BLaER1 treated with 17β-estradiol and CSF1 and Interleukin-3, amounts not matched to agents 10 nM and 100 nM (cell line): ENCODE measurements at regions not wholly inside any gene's neighbourhood (a gene's known extent, or its start where the extent isn't known, plus 50 kb on each side); places are given as distances from the start of the nearest gene placed in this dataset.

Experiments
- H3K27ac ChIP-seq, 11 experiments: shearing (Covaris generic); formaldehyde crosslinking; 2 replicates each; pipeline ENCODE4 v1.8.1; 2022
- H3K27me3 ChIP-seq, 11 experiments: shearing (Covaris generic); formaldehyde crosslinking; 2 replicates each; pipeline ENCODE4 v1.8.1; 2022
- H3K36me3 ChIP-seq, 11 experiments: shearing (Covaris generic); formaldehyde crosslinking; 2 replicates each; pipeline ENCODE4 v1.8.1; 2022
- H3K4me1 ChIP-seq, 10 experiments: shearing (Covaris generic); formaldehyde crosslinking; 2 replicates each; pipeline ENCODE4 v1.8.1; 2022
- H3K4me2 ChIP-seq, 11 experiments: shearing (Covaris generic); formaldehyde crosslinking; 2 replicates each; pipeline ENCODE4 v1.8.1; 2022
- H3K4me3 ChIP-seq, 10 experiments: shearing (Covaris generic); formaldehyde crosslinking; 2 replicates each; pipeline ENCODE4 v1.8.1; 2022
- H3K9ac ChIP-seq, 11 experiments: shearing (Covaris generic); formaldehyde crosslinking; 2 replicates each; pipeline ENCODE4 v1.8.1; 2022
- H3K9me3 ChIP-seq, 11 experiments: shearing (Covaris generic); formaldehyde crosslinking; replicated peaks in 1 of 11; 2 replicates each; pipeline ENCODE4 v1.8.1; 2022
- H4K20me1 ChIP-seq, 11 experiments: shearing (Covaris generic); formaldehyde crosslinking; 2 replicates each; pipeline ENCODE4 v1.8.1; 2022
- Cebpa-rat ChIP-seq, 11 experiments: shearing (Covaris generic); IDR thresholded peaks; 2 replicates each; pipeline ENCODE4 v1.8.1; 2022

DNA sequence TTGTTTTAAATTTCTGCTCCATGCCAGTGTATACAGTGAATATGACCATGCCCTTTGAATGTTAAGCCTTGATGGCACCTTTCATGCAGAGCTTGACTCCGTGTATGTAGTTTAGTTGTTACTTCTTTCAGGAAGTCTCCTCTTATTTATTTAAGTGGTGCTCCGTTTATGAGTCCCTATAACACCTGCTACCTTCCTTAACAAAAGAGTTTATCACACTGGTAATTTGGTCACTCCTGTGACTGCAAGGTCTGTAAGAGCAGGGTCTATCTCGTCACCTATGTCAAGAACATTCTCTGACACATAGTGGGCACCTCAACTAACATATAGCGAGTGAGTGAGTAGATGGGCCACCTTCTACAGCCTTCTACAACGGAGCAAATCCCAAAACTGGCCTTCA is 152.5 kb downstream of the CCDC34 start:
- Histone ChIP-seq H3K4me3 (no peak overlapping the region), H3K4me1 (peaks cover 5 to 26% (median 13%) of the 10 kb centered on the region in 10 experiments; a peak in 16 of 20 replicates), H3K9ac (no peak overlapping the region), H3K9me3 (no peaks in the 10 kb centered on the region), H3K36me3 (no peaks in the 10 kb centered on the region), H4K20me1 (no peaks in the 10 kb centered on the region), H3K27ac (no peak overlapping the region), H3K27me3 (no peaks in the 10 kb centered on the region), H3K4me2 (no peak overlapping the region)
- TF ChIP-seq Cebpa-rat (IDR thresholded peaks at IDR 0.05) = no peak

- Histone ChIP-seq H3K9ac (no peak overlapping the region), H3K27ac (no peak overlapping the region), H3K36me3 (no peaks in the 10 kb centered on the region), H3K4me2 (peak overlapping the region in 4 of 11 experiments; percentile 2 to 22 (median 5); a peak in 2 of 22 replicates), H3K4me1 (peaks cover 5 to 26% (median 13%) of the 10 kb centered on the region in 10 experiments; a peak in 16 of 20 replicates), H3K27me3 (no peaks in the 10 kb centered on the region), H3K9me3 (no peaks in the 10 kb centered on the region), H4K20me1 (no peaks in the 10 kb centered on the region), H3K4me3 (no peak overlapping the region)
- no peak for TF ChIP-seq Cebpa-rat (IDR thresholded peaks at IDR 0.05)
Measured at GRCh38 chr11:27209562-27210005, 153.4 kb downstream of the CCDC34 start.

DNA sequence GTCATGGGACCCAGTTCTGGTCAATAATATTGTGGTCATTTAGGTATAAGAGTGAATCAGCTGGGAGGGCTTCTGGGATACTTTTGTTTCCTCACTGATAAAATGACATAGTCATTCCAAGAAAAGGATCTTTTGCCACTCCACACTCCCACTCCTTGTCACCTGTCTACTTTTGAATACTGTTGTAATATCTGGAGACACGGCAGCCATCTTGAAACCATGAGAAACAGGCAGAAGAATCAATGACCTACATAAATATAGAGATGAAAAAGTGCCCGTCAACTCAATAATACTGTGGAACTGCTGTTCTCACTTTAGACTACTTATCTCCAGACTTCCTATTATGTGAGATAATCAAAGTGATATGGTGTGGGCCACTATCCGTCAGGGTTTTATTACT is 154.2 kb downstream of the CCDC34 start:
- H3K4me2 ChIP-seq = no peak overlapping the region
- no peaks in the 10 kb centered on the region for H3K27me3 ChIP-seq
- H3K9ac ChIP-seq = no peak overlapping the region

DNA sequence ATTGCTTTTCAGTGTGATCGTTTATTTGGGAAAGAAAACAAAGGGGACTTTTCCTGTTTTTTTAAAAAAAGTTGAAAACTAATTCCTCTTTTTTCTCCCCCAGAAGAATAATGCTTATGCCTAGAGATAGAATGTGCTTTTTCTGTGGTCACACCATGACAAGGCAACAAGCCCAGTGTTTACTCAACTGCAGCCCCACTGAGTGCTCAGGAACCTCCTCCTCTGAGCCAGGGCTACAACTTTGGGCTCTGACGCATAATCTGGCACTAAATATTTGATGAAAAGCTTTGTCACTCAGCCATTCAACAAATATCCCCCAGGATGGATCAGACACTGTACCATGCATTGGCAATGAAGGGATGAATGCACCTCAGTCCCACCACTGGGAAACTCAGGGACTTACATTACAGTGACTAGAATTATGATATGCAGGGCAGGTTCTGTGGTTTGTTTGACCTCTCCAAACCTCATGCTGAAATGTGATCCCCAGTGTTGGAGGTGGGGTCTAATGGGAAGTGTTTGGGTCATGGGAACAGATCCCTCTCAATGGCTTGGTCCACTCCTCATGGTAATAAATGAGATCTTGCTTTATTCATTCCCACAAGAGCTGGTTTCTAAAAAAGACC is 155.9 kb downstream of the CCDC34 start:
- Histone ChIP-seq H4K20me1 (no peaks in the 10 kb centered on the region), H3K9ac (no peak overlapping the region), H3K4me2 (peak overlapping the region in 3 of 11 experiments; percentile 15 to 41 (median 23); a peak in 4 of 22 replicates), H3K36me3 (no peaks in the 10 kb centered on the region), H3K27ac (no peak overlapping the region; a peak in 1 of 22 replicates), H3K27me3 (no peaks in the 10 kb centered on the region), H3K9me3 (no peaks in the 10 kb centered on the region), H3K4me3 (no peak overlapping the region), H3K4me1 (peaks cover 5 to 26% (median 13%) of the 10 kb centered on the region in 10 experiments; a peak in 16 of 20 replicates)
- TF ChIP-seq Cebpa-rat (IDR thresholded peaks at IDR 0.05) = no peak

More for the DNA sequence above, 154.2 kb downstream of the CCDC34 start:
- no peak overlapping the region for H3K27ac ChIP-seq
- TF ChIP-seq Cebpa-rat (IDR thresholded peaks at IDR 0.05) = no peak
- no peak overlapping the region for H3K4me3 ChIP-seq
- no peaks in the 10 kb centered on the region for H3K36me3 ChIP-seq
- no peaks in the 10 kb centered on the region for H4K20me1 ChIP-seq
- H3K4me1 ChIP-seq = peaks cover 5 to 26% (median 13%) of the 10 kb centered on the region in 10 experiments; a peak in 16 of 20 replicates
- no peaks in the 10 kb centered on the region for H3K9me3 ChIP-seq

GRCh38 chr11:27205779-27206570 is 157.0 kb downstream of the CCDC34 start:
- TF ChIP-seq Cebpa-rat (IDR thresholded peaks at IDR 0.05) = no peak
- Histone ChIP-seq H3K4me1 (peaks cover 5 to 27% (median 12%) of the 10 kb centered on the region in 10 experiments; a peak in 16 of 20 replicates), H3K9ac (no peak overlapping the region), H3K27ac (no peak overlapping the region), H4K20me1 (no peaks in the 10 kb centered on the region), H3K9me3 (no peaks in the 10 kb centered on the region), H3K36me3 (no peaks in the 10 kb centered on the region), H3K4me3 (no peak overlapping the region), H3K4me2 (no peak overlapping the region), H3K27me3 (no peaks in the 10 kb centered on the region)

- H3K27me3 ChIP-seq = no peaks in the 10 kb centered on the region
- no peak overlapping the region for H3K4me3 ChIP-seq
- peaks cover 5 to 29% (median 12%) of the 10 kb centered on the region in 10 experiments; a peak in 16 of 20 replicates for H3K4me1 ChIP-seq
- TF ChIP-seq Cebpa-rat (IDR thresholded peaks at IDR 0.05) = no peak
- no peaks in the 10 kb centered on the region for H4K20me1 ChIP-seq
- H3K4me2 ChIP-seq = no peak overlapping the region
- no peak overlapping the region for H3K27ac ChIP-seq
- no peaks in the 10 kb centered on the region for H3K36me3 ChIP-seq
- H3K9ac ChIP-seq = no peak overlapping the region
- H3K9me3 ChIP-seq = no peaks in the 10 kb centered on the region
Measured at GRCh38 chr11:27205250-27205649, 157.8 kb downstream of the CCDC34 start.

- Histone ChIP-seq H3K9me3 (no peaks in the 10 kb centered on the region), H3K4me2 (no peak overlapping the region), H3K27ac (no peak overlapping the region), H3K36me3 (no peaks in the 10 kb centered on the region), H4K20me1 (no peaks in the 10 kb centered on the region), H3K27me3 (no peaks in the 10 kb centered on the region), H3K4me3 (no peak overlapping the region), H3K9ac (no peak overlapping the region), H3K4me1 (peaks cover 5 to 24% (median 9%) of the 10 kb centered on the region in 10 experiments; a peak in 16 of 20 replicates)
- no peak for TF ChIP-seq Cebpa-rat (IDR thresholded peaks at IDR 0.05)
Measured at GRCh38 chr11:27204529-27204928, 158.5 kb downstream of the CCDC34 start.

DNA sequence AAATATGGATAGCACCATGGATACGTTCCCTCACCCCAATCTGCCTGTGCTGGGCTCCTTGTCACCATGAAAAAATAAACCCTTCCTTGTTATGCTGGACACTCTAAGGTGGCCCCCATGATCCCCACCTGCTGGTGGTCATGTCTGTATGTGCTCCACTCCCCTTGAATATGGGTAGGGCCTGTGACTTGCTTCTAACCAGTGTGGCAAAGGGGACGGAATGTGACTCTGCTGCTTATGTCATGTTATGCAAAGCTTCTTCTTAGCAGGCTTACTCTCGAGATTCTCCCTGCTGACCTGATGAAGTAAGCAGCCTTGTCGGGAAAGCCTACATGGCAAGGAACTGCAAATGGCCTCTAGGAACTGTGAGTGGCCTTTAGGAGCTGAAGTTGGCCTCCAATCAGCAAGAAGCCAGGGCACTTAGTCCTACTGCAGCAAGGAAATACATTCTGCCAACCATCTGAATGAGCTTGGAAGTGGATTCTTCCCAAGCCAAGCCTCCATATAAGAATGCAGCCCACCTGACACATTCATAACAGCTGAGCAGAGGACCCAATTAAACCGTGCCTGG is 159.9 kb downstream of the CCDC34 start:
- no peak overlapping the region for H3K9ac ChIP-seq
- H3K36me3 ChIP-seq = no peaks in the 10 kb centered on the region
- no peak overlapping the region for H3K27ac ChIP-seq
- no peak overlapping the region for H3K4me2 ChIP-seq
- H4K20me1 ChIP-seq = no peaks in the 10 kb centered on the region
- no peaks in the 10 kb centered on the region for H3K9me3 ChIP-seq
- no peak for TF ChIP-seq Cebpa-rat (IDR thresholded peaks at IDR 0.05)
- no peak overlapping the region for H3K4me3 ChIP-seq
- H3K4me1 ChIP-seq = peaks cover 4 to 21% (median 6%) of the 10 kb centered on the region in 10 experiments; a peak in 15 of 20 replicates
- no peaks in the 10 kb centered on the region for H3K27me3 ChIP-seq
